Right lobe of liver (tissue), 4 donors: ENCODE measurements at regions not wholly inside any gene's neighbourhood (a gene's known extent, or its start where the extent isn't known, plus 50 kb on each side); places are given as distances from the start of the nearest gene placed in this dataset.

Experiments
- POLR2A ChIP-seq: fragments of 450-650 bp; IDR thresholded peaks from one replicate; pipeline ENCODE4 v1.6.1; 2017; ENCODE audit warnings: antibody characterized with exemption, mild to moderate bottlenecking
- TF ChIP-seq, protein P1 (sequence below), 4 donors: fragments of 200-600 bp in 3 of 4; fragments of 450-650 bp in 1 of 4; IDR thresholded peaks; one replicate each; pipeline versions ENCODE4 v1.5.1 to v1.8.0; 2016 to 2022; ENCODE audit warnings: antibody characterized with exemption in 4 of 4, mild to moderate bottlenecking in 2 of 4
- donor health status: DM: no; HTN: no; CAD: no.
- donor health status: DM: no; HTN: no; CAD: no.
- donor health status: DM: no; HTN: yes; CAD: no.

- TF ChIP-seq, protein P1, sequence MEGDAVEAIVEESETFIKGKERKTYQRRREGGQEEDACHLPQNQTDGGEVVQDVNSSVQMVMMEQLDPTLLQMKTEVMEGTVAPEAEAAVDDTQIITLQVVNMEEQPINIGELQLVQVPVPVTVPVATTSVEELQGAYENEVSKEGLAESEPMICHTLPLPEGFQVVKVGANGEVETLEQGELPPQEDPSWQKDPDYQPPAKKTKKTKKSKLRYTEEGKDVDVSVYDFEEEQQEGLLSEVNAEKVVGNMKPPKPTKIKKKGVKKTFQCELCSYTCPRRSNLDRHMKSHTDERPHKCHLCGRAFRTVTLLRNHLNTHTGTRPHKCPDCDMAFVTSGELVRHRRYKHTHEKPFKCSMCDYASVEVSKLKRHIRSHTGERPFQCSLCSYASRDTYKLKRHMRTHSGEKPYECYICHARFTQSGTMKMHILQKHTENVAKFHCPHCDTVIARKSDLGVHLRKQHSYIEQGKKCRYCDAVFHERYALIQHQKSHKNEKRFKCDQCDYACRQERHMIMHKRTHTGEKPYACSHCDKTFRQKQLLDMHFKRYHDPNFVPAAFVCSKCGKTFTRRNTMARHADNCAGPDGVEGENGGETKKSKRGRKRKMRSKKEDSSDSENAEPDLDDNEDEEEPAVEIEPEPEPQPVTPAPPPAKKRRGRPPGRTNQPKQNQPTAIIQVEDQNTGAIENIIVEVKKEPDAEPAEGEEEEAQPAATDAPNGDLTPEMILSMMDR (IDR thresholded peaks at IDR 0.05): no peak
- no peak for TF ChIP-seq POLR2A
Observed at GRCh38 chr13:62131604-62132003, 716.0 kb upstream of the PCDH20 start.
